Peyer's patch (tissue), 4 donors: ENCODE measurements at regions not wholly inside any gene's neighbourhood (a gene's known extent, or its start where the extent isn't known, plus 50 kb on each side); places are given as distances from the start of the nearest gene placed in this dataset.

Source experiments
- CTCF ChIP-seq, 6 experiments: fragments of 450-650 bp in 4 of 6; fragments of 200-600 bp in 2 of 6; sonication (generic) in 1 of 6; IDR thresholded peaks; one replicate each; pipeline ENCODE4 v1.5.1; 2017 to 2019; ENCODE audit warnings: antibody characterized with exemption in 6 of 6, mild to moderate bottlenecking in 3 of 6, moderate library complexity in 1 of 6
- POLR2A ChIP-seq, 2 donors: fragments of 450-650 bp; IDR thresholded peaks; one replicate each; pipeline ENCODE4 v1.5.1; 2017; ENCODE audit warnings: antibody characterized with exemption in 2 of 2, mild to moderate bottlenecking in 2 of 2, moderate library complexity in 2 of 2

DNA sequence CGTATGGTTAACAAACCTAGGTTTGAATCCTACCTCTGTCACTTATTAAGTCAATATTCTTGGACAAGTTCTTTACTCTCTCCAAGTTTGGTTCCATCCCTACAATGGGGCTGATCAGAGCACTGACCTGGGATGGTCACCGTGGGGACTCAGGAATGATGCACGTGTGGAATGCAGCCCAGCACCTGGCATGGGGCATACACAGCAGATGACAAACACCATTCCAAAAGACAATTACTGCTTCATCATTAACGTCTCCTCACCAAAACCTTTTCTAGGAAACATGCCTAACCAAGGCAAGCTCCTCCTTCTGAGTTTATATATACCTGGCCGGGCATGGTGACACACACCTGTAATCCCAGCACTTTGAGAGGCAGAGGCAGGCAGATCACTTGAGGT lies 532.9 kb upstream of the ID2 start:
- TF ChIP-seq POLR2A (IDR thresholded peaks at IDR 0.05) (no peak), CTCF (IDR thresholded peaks at IDR 0.05) (no peak)
